Muscle layer of colon (tissue), 2 donors: ENCODE measurements at regions not wholly inside any gene's neighbourhood (a gene's known extent, or its start where the extent isn't known, plus 50 kb on each side); places are given as distances from the start of the nearest gene placed in this dataset.

Source experiments
- H3K27ac ChIP-seq: one replicate; pipeline ENCODE4 v1.7.0; 2013; ENCODE audit warnings: low read depth, mild to moderate bottlenecking, low read length, moderate library complexity
- H3K27me3 ChIP-seq, 2 donors: one replicate each; pipeline ENCODE4 v1.7.0; 2013; ENCODE audit warnings: low read length in 2 of 2, mild to moderate bottlenecking in 2 of 2; ENCODE audit not compliant: insufficient read depth in 2 of 2, control insufficient read depth in 1 of 2
- H3K36me3 ChIP-seq: one replicate; pipeline ENCODE4 v1.7.0; 2013; ENCODE audit warnings: mild to moderate bottlenecking, low read length; ENCODE audit not compliant: insufficient read depth
- H3K4me1 ChIP-seq: one replicate; pipeline ENCODE4 v1.7.0; 2013; ENCODE audit warnings: mild to moderate bottlenecking, low read length; ENCODE audit not compliant: insufficient read depth
- H3K4me3 ChIP-seq, 2 donors: one replicate each; pipeline ENCODE4 v1.7.0; 2013; ENCODE audit warnings: low read length in 2 of 2, low read depth in 1 of 2, mild to moderate bottlenecking in 1 of 2, moderate library complexity in 1 of 2
- H3K9ac ChIP-seq: one replicate; pipeline ENCODE4 v1.7.0; 2013; ENCODE audit warnings: low read length
- H3K9me3 ChIP-seq: one replicate; pipeline ENCODE4 v1.7.0; 2013; ENCODE audit warnings: mild to moderate bottlenecking, low read length
- donor health status: abdominal sarcoma.
- donor health status: Adenocarcinoma of cecum.

- Histone ChIP-seq H3K27ac (no peak overlapping the region), H3K9me3 (no peaks in the 10 kb centered on the region), H3K4me1 (no peaks in the 10 kb centered on the region), H3K9ac (no peak overlapping the region), H3K27me3 (no peaks in the 10 kb centered on the region), H3K4me3 (no peak overlapping the region), H3K36me3 (no peaks in the 10 kb centered on the region)
These were observed 100.9 kb downstream of the CD83 start for GRCh38 chr6:14218519-14218800.

- H3K9me3 ChIP-seq: no peaks in the 10 kb centered on the region
- H3K4me3 ChIP-seq: no peak overlapping the region
- no peaks in the 10 kb centered on the region for H3K27me3 ChIP-seq
- H3K4me1 ChIP-seq: no peaks in the 10 kb centered on the region
- no peak overlapping the region for H3K9ac ChIP-seq
- H3K27ac ChIP-seq: no peak overlapping the region
- H3K36me3 ChIP-seq: no peaks in the 10 kb centered on the region
These were observed 104.2 kb downstream of the CD83 start for GRCh38 chr6:14221564-14222279.

GRCh38 chr6:14222956-14223355, 105.4 kb downstream of the CD83 start:
- Histone ChIP-seq H3K4me1 (no peaks in the 10 kb centered on the region), H3K36me3 (no peaks in the 10 kb centered on the region), H3K4me3 (no peak overlapping the region), H3K9me3 (no peaks in the 10 kb centered on the region), H3K9ac (no peak overlapping the region), H3K27ac (no peak overlapping the region), H3K27me3 (no peaks in the 10 kb centered on the region)

- Histone ChIP-seq H3K9me3 (no peaks in the 10 kb centered on the region), H3K27ac (no peak overlapping the region), H3K36me3 (no peaks in the 10 kb centered on the region), H3K27me3 (no peaks in the 10 kb centered on the region), H3K4me1 (no peaks in the 10 kb centered on the region), H3K9ac (no peak overlapping the region), H3K4me3 (no peak overlapping the region)
These were observed 107.0 kb downstream of the CD83 start for GRCh38 chr6:14224359-14225103.

GRCh38 chr6:14226051-14226660, 108.6 kb downstream of the CD83 start:
- Histone ChIP-seq H3K4me3 (no peak overlapping the region), H3K36me3 (no peaks in the 10 kb centered on the region), H3K9me3 (no peaks in the 10 kb centered on the region), H3K27ac (no peak overlapping the region), H3K9ac (no peak overlapping the region), H3K4me1 (no peaks in the 10 kb centered on the region), H3K27me3 (no peaks in the 10 kb centered on the region)

- Histone ChIP-seq H3K27ac (no peak overlapping the region), H3K9me3 (no peaks in the 10 kb centered on the region), H3K9ac (no peak overlapping the region), H3K4me3 (no peak overlapping the region), H3K27me3 (no peaks in the 10 kb centered on the region), H3K4me1 (no peaks in the 10 kb centered on the region), H3K36me3 (no peaks in the 10 kb centered on the region)
These were observed 111.0 kb downstream of the CD83 start for GRCh38 chr6:14228571-14228970.

- Histone ChIP-seq H3K9me3 (no peaks in the 10 kb centered on the region), H3K4me3 (no peak overlapping the region), H3K27me3 (no peaks in the 10 kb centered on the region), H3K9ac (no peak overlapping the region), H3K27ac (no peak overlapping the region), H3K4me1 (no peaks in the 10 kb centered on the region), H3K36me3 (no peaks in the 10 kb centered on the region)
These were observed 113.5 kb downstream of the CD83 start for GRCh38 chr6:14231071-14231483.

GRCh38 chr6:14231501-14232280, 114.1 kb downstream of the CD83 start:
- H3K9ac ChIP-seq: no peak overlapping the region
- no peaks in the 10 kb centered on the region for H3K4me1 ChIP-seq
- no peak overlapping the region for H3K4me3 ChIP-seq
- H3K9me3 ChIP-seq: no peaks in the 10 kb centered on the region
- no peaks in the 10 kb centered on the region for H3K36me3 ChIP-seq
- H3K27ac ChIP-seq: no peak overlapping the region
- H3K27me3 ChIP-seq: no peaks in the 10 kb centered on the region

- H3K27me3 ChIP-seq: no peaks in the 10 kb centered on the region
- no peaks in the 10 kb centered on the region for H3K4me1 ChIP-seq
- H3K4me3 ChIP-seq: no peak overlapping the region
- H3K9me3 ChIP-seq: no peaks in the 10 kb centered on the region
- H3K36me3 ChIP-seq: no peaks in the 10 kb centered on the region
- H3K9ac ChIP-seq: no peak overlapping the region
- H3K27ac ChIP-seq: no peak overlapping the region
These were observed 115.3 kb downstream of the CD83 start for GRCh38 chr6:14232889-14233288.

- no peak overlapping the region for H3K27ac ChIP-seq
- no peaks in the 10 kb centered on the region for H3K36me3 ChIP-seq
- no peak overlapping the region for H3K4me3 ChIP-seq
- H3K9me3 ChIP-seq: no peaks in the 10 kb centered on the region
- H3K27me3 ChIP-seq: no peaks in the 10 kb centered on the region
- H3K4me1 ChIP-seq: no peaks in the 10 kb centered on the region
- H3K9ac ChIP-seq: no peak overlapping the region
These were observed 118.2 kb downstream of the CD83 start for GRCh38 chr6:14235653-14236356.

- Histone ChIP-seq H3K36me3 (no peaks in the 10 kb centered on the region), H3K4me3 (no peak overlapping the region), H3K27me3 (no peaks in the 10 kb centered on the region), H3K9ac (no peak overlapping the region), H3K4me1 (no peaks in the 10 kb centered on the region), H3K27ac (no peak overlapping the region), H3K9me3 (no peaks in the 10 kb centered on the region)
These were observed 121.5 kb downstream of the CD83 start for GRCh38 chr6:14239097-14239496.
